Cardiac fibroblast (primary cell): ENCODE measurements at regions not wholly inside any gene's neighbourhood (a gene's known extent, or its start where the extent isn't known, plus 50 kb on each side); places are given as distances from the start of the nearest gene placed in this dataset.

Experiments
- DNase-seq, 2 donors: peaks; one replicate each; pipeline versions ENCODE4 v3.0.0 to v3.0.0-alpha.2; 2010; ENCODE audit warnings: low read depth in 2 of 2
- H3K4me3 ChIP-seq, 2 donors: replicated peaks in 1 of 2; 1 replicate in 1 of 2; 2 replicates in 1 of 2; pipeline ENCODE4 v1.5.1; 2011; ENCODE audit warnings: low read depth in 2 of 2, low read length in 2 of 2, mild to moderate bottlenecking in 2 of 2, moderate library complexity in 1 of 2
- CTCF ChIP-seq: IDR thresholded peaks from one replicate; pipeline ENCODE4 v1.5.1; 2011; ENCODE audit warnings: low read depth, mild to moderate bottlenecking, low read length, inconsistent platforms

- no peak overlapping the region for H3K4me3 ChIP-seq
- TF ChIP-seq CTCF = no peak
- DNase-seq = no peak
Observed at GRCh38 chr4:53793096-53793495, 201.8 kb upstream of the LNX1 start.

- DNase-seq = no peak
- TF ChIP-seq CTCF = no peak
- no peak overlapping the region for H3K4me3 ChIP-seq
Observed at GRCh38 chr4:53790286-53790685, 199.0 kb upstream of the LNX1 start.

GRCh38 chr4:53788621-53789020 lies 197.3 kb upstream of the LNX1 start:
- no peak overlapping the region for H3K4me3 ChIP-seq
- DNase-seq = no peak
- TF ChIP-seq CTCF = no peak

GRCh38 chr4:53788011-53788410 lies 196.7 kb upstream of the LNX1 start:
- no peak for TF ChIP-seq CTCF
- no peak overlapping the region for H3K4me3 ChIP-seq
- no peak for DNase-seq

GRCh38 chr4:53786632-53787031 lies 195.3 kb upstream of the LNX1 start:
- DNase-seq = peak; percentile 34 to 61
- H3K4me3 ChIP-seq = no peak overlapping the region
- no peak for TF ChIP-seq CTCF

GRCh38 chr4:53785996-53786395 lies 194.7 kb upstream of the LNX1 start:
- DNase-seq = no peak
- no peak for TF ChIP-seq CTCF
- no peak overlapping the region for H3K4me3 ChIP-seq

GRCh38 chr4:53784112-53784511 lies 192.8 kb upstream of the LNX1 start:
- H3K4me3 ChIP-seq = no peak overlapping the region
- TF ChIP-seq CTCF = no peak
- DNase-seq = no peak
